ENCODE measurements at regions not wholly inside any gene's neighbourhood (a gene's known extent, or its start where the extent isn't known, plus 50 kb on each side); places are given as distances from the start of the nearest gene placed in this dataset.

DNA sequence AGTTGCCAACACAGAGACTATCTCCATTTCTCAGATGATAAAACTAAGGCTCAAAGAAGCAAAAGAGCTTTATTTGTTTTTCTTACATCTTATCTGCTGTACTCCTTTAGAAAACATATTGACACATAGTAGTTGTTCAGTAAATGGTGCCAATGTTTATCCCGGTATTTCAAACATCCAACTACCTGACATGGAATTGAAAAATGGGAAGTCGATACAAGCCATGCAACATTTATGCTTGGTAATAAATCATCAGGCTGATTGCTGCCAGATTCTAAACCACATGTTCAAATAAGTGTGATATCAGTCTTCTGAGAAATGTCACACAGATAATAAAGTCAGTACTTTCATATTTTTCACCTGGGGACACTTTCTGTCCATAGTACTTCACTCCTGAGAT lies 65.8 kb upstream of the C10orf120 start:
- no peak overlapping the region for H3K23ac ChIP-seq (ENCODE audit: insufficient read length, low read depth, low read length)
- no peak overlapping the region for H2BK120ac ChIP-seq (ENCODE audit: low read depth, low read length, poor library complexity, severe bottlenecking)
- Mint-ChIP-seq H3K4me3 (no peak overlapping the region), H3K27me3 (ENCODE audit: low read depth) (no peaks in the 10 kb centered on the region; the same call in 1 of the 2 replicates), H3K4me1 (no peaks in the 10 kb centered on the region), H3K9me3 (peaks cover 13 to 17% of the 10 kb centered on the region in 2 experiments), H3K27ac (no peak overlapping the region), H3K36me3 (ENCODE audit: insufficient read depth in 1 of 3, low read depth in 3 of 3) (peaks cover 0 to 7% (median 3%) of the 10 kb centered on the region in 3 experiments; a peak in 4 of 7 replicates)
- no peaks in the 10 kb centered on the region for H3K23me2 ChIP-seq (ENCODE audit: insufficient read length, low read depth, low read length, poor library complexity, severe bottlenecking)
- no peak overlapping the region for H4K5ac ChIP-seq (ENCODE audit: insufficient read length, low read depth, low read length)
- H2AK5ac ChIP-seq (ENCODE audit: insufficient read length, low read length): no peak overlapping the region
- no peak overlapping the region for H2BK15ac ChIP-seq (ENCODE audit: low read depth, low read length)
- H3K27ac ChIP-seq (ENCODE audit: insufficient read length, low read depth, low read length): no peak overlapping the region
- H4K8ac ChIP-seq (replicated peaks; ENCODE audit: insufficient read length, low read depth, low read length): no peak overlapping the region
- H3K9ac ChIP-seq (ENCODE audit: extremely low read depth, insufficient read length, low read length): no peak overlapping the region
- no CpG with 5 or more reads among the region's 2 CpGs for WGBS (ENCODE audit: extremely low coverage, insufficient read length, low lambda C conversion rate)
- peaks cover 9% of the 10 kb centered on the region for H3K9me3 ChIP-seq (ENCODE audit: control insufficient read depth, low read depth, low read length)
- no peaks in the 10 kb centered on the region for H3K4me1 ChIP-seq (ENCODE audit: insufficient read depth, low read length)
- no peaks in the 10 kb centered on the region for H3K79me2 ChIP-seq (ENCODE audit: insufficient read depth, low read length)
- no peak overlapping the region for H3K18ac ChIP-seq (ENCODE audit: insufficient read length, low read depth, low read length)
- no peak overlapping the region for H3T11ph ChIP-seq (ENCODE audit: low read length)
- no peak for DNase-seq
- TF ChIP-seq, protein P1, sequence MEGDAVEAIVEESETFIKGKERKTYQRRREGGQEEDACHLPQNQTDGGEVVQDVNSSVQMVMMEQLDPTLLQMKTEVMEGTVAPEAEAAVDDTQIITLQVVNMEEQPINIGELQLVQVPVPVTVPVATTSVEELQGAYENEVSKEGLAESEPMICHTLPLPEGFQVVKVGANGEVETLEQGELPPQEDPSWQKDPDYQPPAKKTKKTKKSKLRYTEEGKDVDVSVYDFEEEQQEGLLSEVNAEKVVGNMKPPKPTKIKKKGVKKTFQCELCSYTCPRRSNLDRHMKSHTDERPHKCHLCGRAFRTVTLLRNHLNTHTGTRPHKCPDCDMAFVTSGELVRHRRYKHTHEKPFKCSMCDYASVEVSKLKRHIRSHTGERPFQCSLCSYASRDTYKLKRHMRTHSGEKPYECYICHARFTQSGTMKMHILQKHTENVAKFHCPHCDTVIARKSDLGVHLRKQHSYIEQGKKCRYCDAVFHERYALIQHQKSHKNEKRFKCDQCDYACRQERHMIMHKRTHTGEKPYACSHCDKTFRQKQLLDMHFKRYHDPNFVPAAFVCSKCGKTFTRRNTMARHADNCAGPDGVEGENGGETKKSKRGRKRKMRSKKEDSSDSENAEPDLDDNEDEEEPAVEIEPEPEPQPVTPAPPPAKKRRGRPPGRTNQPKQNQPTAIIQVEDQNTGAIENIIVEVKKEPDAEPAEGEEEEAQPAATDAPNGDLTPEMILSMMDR (conservative IDR thresholded peaks at IDR 0.05): no peak
- H2AFZ ChIP-seq (ENCODE audit: low read length): no peak overlapping the region
- no peak overlapping the region for H2BK5ac ChIP-seq (ENCODE audit: insufficient read length, low read length)
- no peak overlapping the region for H2BK12ac ChIP-seq (ENCODE audit: insufficient read length, low read depth, low read length)
- no peak overlapping the region for H2BK20ac ChIP-seq (ENCODE audit: low read depth, low read length, poor library complexity, severe bottlenecking)
- no peaks in the 10 kb centered on the region for H4K20me1 ChIP-seq (ENCODE audit: control insufficient read depth, insufficient read depth, insufficient read length)
- H3K4me2 ChIP-seq (ENCODE audit: insufficient read depth, insufficient read length, low read length): no peak overlapping the region
- no peak overlapping the region for H3K14ac ChIP-seq (ENCODE audit: insufficient read depth, low read length)
- no peak overlapping the region for H3K4ac ChIP-seq (ENCODE audit: low read depth, low read length)
- no peak overlapping the region for H3K56ac ChIP-seq (ENCODE audit: insufficient read length, low read depth, low read length)
- no peaks in the 10 kb centered on the region for H3K79me1 ChIP-seq (ENCODE audit: insufficient read depth, low read depth, low read length, poor library complexity, severe bottlenecking)
- H3K27me3 ChIP-seq (ENCODE audit: insufficient read depth, low read length): no peaks in the 10 kb centered on the region
- H4K91ac ChIP-seq (ENCODE audit: insufficient read length, low read depth, low read length): no peak overlapping the region
